Fibroblast of peridontal ligament (primary cell): ENCODE measurements at regions not wholly inside any gene's neighbourhood (a gene's known extent, or its start where the extent isn't known, plus 50 kb on each side); places are given as distances from the start of the nearest gene placed in this dataset.
"Not testable (repeated sequence)": the region's sequence is repeated elsewhere in the genome, so short reads cannot be mapped to it uniquely, and the experiment has no call there.

ENCODE experiments used
- DNase-seq: peaks from one replicate; pipeline ENCODE4 v3.0.0-alpha.2; 2010; ENCODE audit errors: extremely low read depth

GRCh38 chr7:145795132-145795531 lies 321.5 kb upstream of the CNTNAP2 start:
- no peak for DNase-seq

- no peak for DNase-seq
Measured at GRCh38 chr7:145784809-145785780, 331.5 kb upstream of the CNTNAP2 start.

GRCh38 chr7:145781388-145781787 lies 335.2 kb upstream of the CNTNAP2 start:
- DNase-seq = not testable (repeated sequence)

GRCh38 chr7:145779140-145779539 lies 337.5 kb upstream of the CNTNAP2 start:
- DNase-seq = no peak

DNA sequence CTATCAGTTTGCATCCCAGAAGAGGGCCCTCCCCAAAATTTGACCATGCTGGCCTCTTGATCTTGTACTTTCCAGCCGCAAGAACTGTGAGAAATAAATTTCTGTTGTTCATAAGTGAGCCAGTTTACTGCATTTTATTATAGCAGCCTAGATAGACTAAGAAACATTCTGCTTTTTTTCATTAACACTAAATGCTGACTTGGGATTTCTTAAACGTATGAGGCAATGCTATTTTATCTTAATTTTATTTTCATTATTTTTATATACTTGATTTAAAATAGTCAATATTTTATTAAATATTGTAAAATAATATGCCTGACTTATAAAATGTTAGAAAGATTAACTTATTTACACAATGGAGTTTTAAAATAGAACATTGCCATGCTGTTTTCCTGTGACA lies 341.8 kb upstream of the CNTNAP2 start:
- DNase-seq = no peak

DNA sequence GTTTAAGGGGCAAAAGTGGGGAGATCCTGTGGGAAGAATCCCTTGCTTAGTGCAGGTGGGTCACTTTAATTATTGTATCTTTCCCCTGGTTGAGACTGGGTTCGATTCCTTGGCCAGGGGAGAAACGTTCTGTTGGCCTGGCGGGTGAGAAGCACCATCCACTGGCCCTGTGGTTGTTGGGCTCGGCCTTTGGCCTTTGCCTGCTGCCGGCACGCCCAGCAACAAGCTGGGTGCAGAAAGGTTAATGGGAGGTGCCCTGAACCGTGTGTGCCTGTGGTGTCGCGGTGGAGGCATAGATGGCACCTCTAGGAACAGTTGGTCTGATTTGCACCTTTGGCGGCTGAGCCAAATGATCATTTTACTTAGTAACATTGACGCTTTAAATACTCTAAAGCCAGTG lies 363.6 kb upstream of the CNTNAP2 start:
- DNase-seq = no peak

GRCh38 chr7:145737617-145738016 lies 379.0 kb upstream of the CNTNAP2 start:
- DNase-seq = no peak

- no peak for DNase-seq
Measured at GRCh38 chr7:145735061-145735460, 381.5 kb upstream of the CNTNAP2 start.

- no peak for DNase-seq
Measured at GRCh38 chr7:145732521-145732920, 384.1 kb upstream of the CNTNAP2 start.

- DNase-seq = peak; percentile 27
Measured at GRCh38 chr7:145729691-145730090, 386.9 kb upstream of the CNTNAP2 start.

GRCh38 chr7:145718129-145718528 lies 398.5 kb upstream of the CNTNAP2 start:
- DNase-seq = no peak

DNA sequence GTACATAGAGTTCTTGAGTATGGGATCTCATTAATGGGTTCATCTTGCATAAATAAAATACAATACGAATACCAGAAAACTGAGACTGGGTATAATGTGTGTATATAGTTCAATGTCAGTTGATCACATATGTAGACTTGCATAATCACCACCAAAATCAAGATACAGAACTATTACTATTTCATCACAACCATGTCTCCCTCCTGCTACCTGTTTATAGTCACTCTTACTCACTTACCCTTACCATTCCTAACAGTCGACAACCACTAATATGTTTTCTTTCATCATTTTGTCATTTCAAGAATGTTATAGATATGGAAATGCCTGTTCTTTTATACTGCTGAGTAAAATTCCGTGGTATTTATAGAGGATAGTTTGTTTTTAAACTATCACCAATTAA lies 416.1 kb upstream of the CNTNAP2 start:
- no peak for DNase-seq

- peak; percentile 8 for DNase-seq
Measured at GRCh38 chr7:145698526-145699262, 417.9 kb upstream of the CNTNAP2 start.

DNA sequence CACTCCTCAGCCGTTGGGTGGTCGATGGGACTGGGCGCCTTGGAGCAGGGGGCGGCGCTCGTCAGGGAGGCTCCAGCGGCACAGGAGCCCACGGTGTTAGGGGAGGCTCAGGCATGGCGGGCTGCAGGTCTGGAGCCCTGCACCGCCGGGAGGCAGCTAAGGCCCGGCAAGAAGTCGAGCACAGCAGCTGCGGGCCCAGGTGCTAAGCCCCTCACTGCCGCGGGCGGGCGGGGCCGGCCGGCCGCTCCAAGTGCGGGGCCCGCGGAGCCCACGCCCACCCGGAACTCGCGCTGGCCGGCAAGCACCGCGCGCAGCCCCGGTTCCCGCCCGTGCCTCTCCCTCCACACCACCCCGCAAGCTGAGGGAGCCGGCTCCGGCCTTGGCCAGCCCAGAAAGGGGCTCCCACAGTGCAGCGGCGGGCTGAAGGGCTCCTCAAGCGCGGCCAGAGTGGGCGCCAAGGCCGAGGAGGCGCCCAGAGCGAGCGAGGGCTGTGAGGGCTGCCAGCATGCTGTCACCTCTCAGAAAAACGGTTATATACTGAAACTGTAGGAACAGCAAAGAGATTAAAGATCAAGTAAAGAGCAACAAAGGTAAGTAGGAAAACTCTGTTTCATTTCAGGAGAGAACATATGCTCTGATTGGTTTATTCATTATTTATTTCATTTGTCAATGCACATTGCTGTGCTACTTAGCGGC lies 419.0 kb upstream of the CNTNAP2 start:
- DNase-seq = not testable (repeated sequence)

- DNase-seq = peak; percentile 33
Measured at GRCh38 chr7:145696071-145696470, 420.5 kb upstream of the CNTNAP2 start.

GRCh38 chr7:145692237-145692950 lies 424.2 kb upstream of the CNTNAP2 start:
- peak; percentile 2 for DNase-seq

- no peak for DNase-seq
Measured at GRCh38 chr7:145691377-145691914, 425.2 kb upstream of the CNTNAP2 start.

GRCh38 chr7:145681646-145682045 lies 435.0 kb upstream of the CNTNAP2 start:
- DNase-seq = no peak

DNA sequence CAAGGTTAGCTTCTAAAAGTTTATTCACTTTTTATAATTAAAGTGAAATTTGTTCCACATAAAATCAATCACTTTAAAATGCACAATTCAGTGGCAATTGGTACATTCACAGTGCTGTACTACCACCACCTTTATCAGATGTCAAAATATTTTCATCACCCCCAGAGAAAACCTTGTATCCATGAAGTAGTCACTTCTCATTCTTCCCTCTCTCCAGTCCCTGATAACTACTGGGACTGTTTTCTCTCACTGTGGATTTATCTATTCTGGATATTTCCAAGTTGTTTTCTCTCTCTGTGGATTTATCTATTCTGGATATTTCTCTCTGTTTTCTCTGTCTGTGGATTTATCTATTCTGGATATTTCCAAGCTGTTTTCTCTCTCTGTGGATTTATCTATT lies 435.4 kb upstream of the CNTNAP2 start:
- no peak for DNase-seq

GRCh38 chr7:145665499-145666258 lies 450.9 kb upstream of the CNTNAP2 start:
- peak; percentile 36 for DNase-seq

DNA sequence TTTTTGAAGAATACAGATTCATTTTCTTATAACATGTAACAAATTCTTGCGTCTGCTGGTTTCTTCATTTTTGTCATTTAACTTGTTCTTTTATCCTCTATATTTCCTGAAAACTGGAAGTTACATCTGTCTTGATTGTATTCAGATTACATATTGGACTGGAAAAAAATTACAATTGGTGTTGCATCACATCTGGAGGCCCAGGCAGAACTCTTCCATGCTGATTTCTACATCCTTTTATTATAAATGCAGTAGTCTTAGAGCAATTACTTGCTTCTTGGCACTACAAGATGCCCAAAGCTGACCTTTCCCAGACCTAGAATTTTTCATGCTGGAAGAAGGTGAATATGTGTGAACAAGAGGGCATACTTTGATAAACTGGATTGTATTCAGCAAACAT lies 460.9 kb upstream of the CNTNAP2 start:
- no peak for DNase-seq
